Mammary epithelial cell (primary cell): ENCODE measurements at regions not wholly inside any gene's neighbourhood (a gene's known extent, or its start where the extent isn't known, plus 50 kb on each side); places are given as distances from the start of the nearest gene placed in this dataset.

Experiments
- EZH2 ChIP-seq: IDR thresholded peaks from 2 replicates; pipeline ENCODE4 v1.6.1; 2012; ENCODE audit warnings: low read length, inconsistent platforms, borderline replicate concordance
- TF ChIP-seq, protein P1 (sequence below), 2 donors: IDR thresholded peaks in 1 of 2; conservative IDR thresholded peaks in 1 of 2; 2 replicates each; pipeline ENCODE4 v1.5.1; 2011 to 2012; ENCODE audit warnings: inconsistent platforms in 2 of 2, low read length in 2 of 2, mild to moderate bottlenecking in 2 of 2, control low read depth in 1 of 2, low read depth in 1 of 2; ENCODE audit not compliant: insufficient read depth in 1 of 2; ENCODE audit errors: extremely low read depth in 1 of 2

- TF ChIP-seq, protein P1, sequence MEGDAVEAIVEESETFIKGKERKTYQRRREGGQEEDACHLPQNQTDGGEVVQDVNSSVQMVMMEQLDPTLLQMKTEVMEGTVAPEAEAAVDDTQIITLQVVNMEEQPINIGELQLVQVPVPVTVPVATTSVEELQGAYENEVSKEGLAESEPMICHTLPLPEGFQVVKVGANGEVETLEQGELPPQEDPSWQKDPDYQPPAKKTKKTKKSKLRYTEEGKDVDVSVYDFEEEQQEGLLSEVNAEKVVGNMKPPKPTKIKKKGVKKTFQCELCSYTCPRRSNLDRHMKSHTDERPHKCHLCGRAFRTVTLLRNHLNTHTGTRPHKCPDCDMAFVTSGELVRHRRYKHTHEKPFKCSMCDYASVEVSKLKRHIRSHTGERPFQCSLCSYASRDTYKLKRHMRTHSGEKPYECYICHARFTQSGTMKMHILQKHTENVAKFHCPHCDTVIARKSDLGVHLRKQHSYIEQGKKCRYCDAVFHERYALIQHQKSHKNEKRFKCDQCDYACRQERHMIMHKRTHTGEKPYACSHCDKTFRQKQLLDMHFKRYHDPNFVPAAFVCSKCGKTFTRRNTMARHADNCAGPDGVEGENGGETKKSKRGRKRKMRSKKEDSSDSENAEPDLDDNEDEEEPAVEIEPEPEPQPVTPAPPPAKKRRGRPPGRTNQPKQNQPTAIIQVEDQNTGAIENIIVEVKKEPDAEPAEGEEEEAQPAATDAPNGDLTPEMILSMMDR (conservative IDR thresholded peaks at IDR 0.05 in 1 of 2, IDR thresholded peaks at IDR 0.05 in 1 of 2; ENCODE audit: extremely low read depth in 1 of 2, insufficient read depth in 1 of 2, low read depth in 1 of 2, low read length in 2 of 2), result no peak
- no peak for TF ChIP-seq EZH2
Measured at GRCh38 chr10:6813306-6813705, 233.2 kb upstream of the PRKCQ start.
